ENCODE measurements at regions not wholly inside any gene's neighbourhood (a gene's known extent, or its start where the extent isn't known, plus 50 kb on each side); places are given as distances from the start of the nearest gene placed in this dataset.

GRCh38 chr10:18735711-18736110, 76.5 kb downstream of the ARL5B start:
- intact Hi-C loops (cut with DNase I; ENCODE audit: low total_unique reads) = no loop called here
- DNase-seq = no peak
- no peaks in the 10 kb centered on the region for H3K36me3 ChIP-seq (ENCODE audit: low read depth, missing control alignments)
- H3K9me3 ChIP-seq = no peaks in the 10 kb centered on the region
- no peaks in the 10 kb centered on the region for H3K27me3 ChIP-seq
- no peak overlapping the region for H3K27ac ChIP-seq
- no peak overlapping the region for H3K4me3 ChIP-seq
- H3K4me1 ChIP-seq = no peaks in the 10 kb centered on the region
- TF ChIP-seq POLR2A (IDR thresholded peaks at IDR 0.05) = no peak
- 88 to 95% methylated on average over 2 of the region's 2 CpGs for whole genome bisulfite sequencing, 2 donors

GRCh38 chr10:18737236-18737635, 78.0 kb downstream of the ARL5B start:
- intact Hi-C loops (cut with DNase I; ENCODE audit: low total_unique reads) = no loop called here
- no peaks in the 10 kb centered on the region for H3K9me3 ChIP-seq
- H3K36me3 ChIP-seq (ENCODE audit: low read depth, missing control alignments) = no peaks in the 10 kb centered on the region
- 76 to 79% methylated on average over 2 of the region's 2 CpGs for WGBS, 2 donors
- no peak for TF ChIP-seq POLR2A (IDR thresholded peaks at IDR 0.05)
- TF ChIP-seq, protein P1, sequence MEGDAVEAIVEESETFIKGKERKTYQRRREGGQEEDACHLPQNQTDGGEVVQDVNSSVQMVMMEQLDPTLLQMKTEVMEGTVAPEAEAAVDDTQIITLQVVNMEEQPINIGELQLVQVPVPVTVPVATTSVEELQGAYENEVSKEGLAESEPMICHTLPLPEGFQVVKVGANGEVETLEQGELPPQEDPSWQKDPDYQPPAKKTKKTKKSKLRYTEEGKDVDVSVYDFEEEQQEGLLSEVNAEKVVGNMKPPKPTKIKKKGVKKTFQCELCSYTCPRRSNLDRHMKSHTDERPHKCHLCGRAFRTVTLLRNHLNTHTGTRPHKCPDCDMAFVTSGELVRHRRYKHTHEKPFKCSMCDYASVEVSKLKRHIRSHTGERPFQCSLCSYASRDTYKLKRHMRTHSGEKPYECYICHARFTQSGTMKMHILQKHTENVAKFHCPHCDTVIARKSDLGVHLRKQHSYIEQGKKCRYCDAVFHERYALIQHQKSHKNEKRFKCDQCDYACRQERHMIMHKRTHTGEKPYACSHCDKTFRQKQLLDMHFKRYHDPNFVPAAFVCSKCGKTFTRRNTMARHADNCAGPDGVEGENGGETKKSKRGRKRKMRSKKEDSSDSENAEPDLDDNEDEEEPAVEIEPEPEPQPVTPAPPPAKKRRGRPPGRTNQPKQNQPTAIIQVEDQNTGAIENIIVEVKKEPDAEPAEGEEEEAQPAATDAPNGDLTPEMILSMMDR (IDR thresholded peaks at IDR 0.05) = no peak
- no peaks in the 10 kb centered on the region for H3K4me1 ChIP-seq
- DNase-seq = no peak
- H3K27ac ChIP-seq = no peak overlapping the region
- H3K27me3 ChIP-seq = no peaks in the 10 kb centered on the region
- no peak overlapping the region for H3K4me3 ChIP-seq

DNA sequence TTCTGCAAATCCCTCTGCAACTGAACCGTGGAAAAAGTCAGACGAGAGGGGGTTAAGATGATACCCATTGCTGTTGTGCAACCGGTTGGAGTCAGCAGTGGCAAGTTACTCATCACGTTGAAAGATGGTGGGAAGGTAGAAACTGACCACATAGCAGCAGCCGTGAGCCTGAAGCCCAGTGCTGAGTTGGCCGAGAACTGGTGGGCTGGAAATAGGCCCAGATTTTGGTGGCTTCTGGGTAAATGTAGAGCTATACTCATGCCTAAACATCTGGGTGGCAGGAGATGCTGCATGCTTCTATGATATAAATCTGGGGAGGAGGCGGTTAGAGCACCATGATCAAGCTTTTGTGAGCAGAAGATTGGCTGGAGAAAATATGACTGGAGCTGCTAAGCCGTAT, 78.6 kb downstream of the ARL5B start:
- Histone ChIP-seq H3K36me3 (ENCODE audit: low read depth, missing control alignments) (no peaks in the 10 kb centered on the region), H3K9me3 (no peaks in the 10 kb centered on the region), H3K27ac (no peak overlapping the region), H3K4me3 (no peak overlapping the region), H3K4me1 (no peaks in the 10 kb centered on the region), H3K27me3 (no peaks in the 10 kb centered on the region)
- 74 to 86% methylated on average over 8 of the region's 8 CpGs for WGBS, 2 donors
- intact Hi-C loops (cut with DNase I; ENCODE audit: low total_unique reads) = no loop called here
- TF ChIP-seq POLR2A (IDR thresholded peaks at IDR 0.05) = no peak
- TF ChIP-seq, protein P1 (IDR thresholded peaks at IDR 0.05) = no peak
- DNase-seq = no peak

DNA sequence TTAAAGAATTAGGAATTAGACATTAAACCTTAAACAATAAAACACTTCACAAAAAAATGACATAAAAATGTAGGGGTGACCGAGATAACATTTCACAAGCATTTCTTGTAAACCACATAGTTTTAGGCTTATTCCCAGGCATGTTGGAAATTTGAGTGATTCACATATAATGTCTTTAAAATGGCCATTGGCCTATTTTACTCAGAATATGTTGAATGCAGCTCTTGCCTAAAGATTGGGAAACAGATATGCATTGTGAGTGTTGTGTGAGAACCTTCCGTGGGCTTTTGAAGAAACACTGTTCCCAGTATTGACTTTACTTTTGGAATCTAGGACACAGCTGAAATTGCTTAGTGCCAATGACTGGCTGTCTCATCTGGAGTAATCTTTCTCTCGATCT, 79.6 kb downstream of the ARL5B start:
- no peak for DNase-seq
- Histone ChIP-seq H3K9me3 (no peaks in the 10 kb centered on the region), H3K36me3 (ENCODE audit: low read depth, missing control alignments) (no peaks in the 10 kb centered on the region), H3K4me1 (no peaks in the 10 kb centered on the region), H3K4me3 (no peak overlapping the region), H3K27me3 (no peaks in the 10 kb centered on the region), H3K27ac (no peak overlapping the region)
- intact Hi-C loops (cut with DNase I; ENCODE audit: low total_unique reads) = no loop called here
- WGBS, 2 donors = 68 to 83% methylated on average over 3 of the region's 3 CpGs
- no peak for TF ChIP-seq POLR2A (IDR thresholded peaks at IDR 0.05)
- TF ChIP-seq, protein P1 (IDR thresholded peaks at IDR 0.05) = no peak

GRCh38 chr10:18743926-18744325, 84.7 kb downstream of the ARL5B start:
- DNase-seq = no peak
- no peaks in the 10 kb centered on the region for H3K4me1 ChIP-seq
- H3K36me3 ChIP-seq (ENCODE audit: low read depth, missing control alignments) = no peaks in the 10 kb centered on the region
- TF ChIP-seq, protein P1 (IDR thresholded peaks at IDR 0.05) = no peak
- TF ChIP-seq POLR2A (IDR thresholded peaks at IDR 0.05) = no peak
- intact Hi-C loops (cut with DNase I; ENCODE audit: low total_unique reads) = no loop called here
- H3K27ac ChIP-seq = no peak overlapping the region
- no peaks in the 10 kb centered on the region for H3K27me3 ChIP-seq
- no peaks in the 10 kb centered on the region for H3K9me3 ChIP-seq
- no peak overlapping the region for H3K4me3 ChIP-seq

All from testis (tissue), 2 donors.